HG03520 (cell line): ENCODE measurements at regions not wholly inside any gene's neighbourhood (a gene's known extent, or its start where the extent isn't known, plus 50 kb on each side); places are given as distances from the start of the nearest gene placed in this dataset.

Experiments
- ATAC-seq: cut with Tn5 transposase; IDR thresholded peaks from one replicate; pipeline ENCODE4 v1.9.1; 2021; ENCODE audit warnings: mild to moderate bottlenecking, moderate library complexity; ENCODE audit not compliant: unreplicated experiment

DNA sequence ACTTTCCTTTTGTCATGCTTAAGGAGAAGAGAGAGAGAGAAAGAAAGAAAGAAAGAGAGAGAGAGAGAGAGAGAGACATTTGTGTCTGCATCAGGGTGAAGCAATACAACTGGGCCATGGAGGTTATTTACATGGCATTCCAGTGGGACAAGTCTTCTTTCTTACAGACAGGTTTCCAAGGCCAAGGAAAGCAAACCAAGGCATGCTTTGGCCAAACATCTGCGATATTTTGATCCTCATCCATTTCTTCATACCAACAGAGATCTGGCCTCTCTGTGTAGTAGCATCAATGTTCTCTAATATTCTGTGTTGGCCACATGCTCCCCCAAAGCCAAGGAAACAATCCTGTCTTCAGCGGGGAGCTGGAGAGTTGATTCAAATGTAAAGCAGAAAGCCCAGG, 292.1 kb downstream of the SETD4 start:
- no peak for ATAC-seq

DNA sequence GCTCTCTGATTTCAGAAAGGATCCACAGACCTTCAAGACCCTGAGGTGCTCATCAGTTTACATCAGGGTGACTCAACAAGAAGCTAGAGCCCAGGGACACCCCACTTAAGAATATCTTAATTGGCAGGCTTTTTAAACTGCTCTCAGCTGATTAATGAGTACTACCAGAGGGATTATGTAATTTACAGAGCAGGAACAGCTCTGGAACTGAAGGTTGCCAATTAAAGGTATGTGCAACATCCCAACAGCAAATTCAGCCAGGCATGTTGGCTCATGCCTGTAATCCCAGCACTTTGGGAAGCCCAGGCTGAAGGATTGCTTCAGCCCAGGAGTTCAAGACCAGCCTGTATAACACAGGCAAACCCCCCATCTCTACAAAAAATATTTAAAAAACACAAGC, 295.7 kb downstream of the SETD4 start:
- ATAC-seq, result no peak

DNA sequence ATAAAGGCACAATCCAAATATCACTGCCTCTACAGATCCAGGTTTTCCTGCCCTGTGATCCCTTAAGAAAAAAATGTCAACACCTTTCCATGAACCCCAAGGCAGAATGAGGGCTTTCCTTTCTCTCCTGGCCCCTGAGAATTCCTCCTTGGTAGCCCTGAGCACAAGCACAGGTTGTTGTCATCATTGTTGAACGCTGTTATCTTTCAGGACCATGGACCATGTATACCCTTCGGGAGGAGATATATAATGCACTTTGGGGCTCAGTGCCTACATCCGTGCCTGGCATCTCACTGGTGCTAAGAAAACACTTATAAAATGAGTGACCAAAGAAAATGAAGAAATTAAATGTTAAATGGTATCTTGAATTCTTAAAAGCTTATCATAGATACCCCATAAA, 296.2 kb downstream of the SETD4 start:
- ATAC-seq, result no peak

DNA sequence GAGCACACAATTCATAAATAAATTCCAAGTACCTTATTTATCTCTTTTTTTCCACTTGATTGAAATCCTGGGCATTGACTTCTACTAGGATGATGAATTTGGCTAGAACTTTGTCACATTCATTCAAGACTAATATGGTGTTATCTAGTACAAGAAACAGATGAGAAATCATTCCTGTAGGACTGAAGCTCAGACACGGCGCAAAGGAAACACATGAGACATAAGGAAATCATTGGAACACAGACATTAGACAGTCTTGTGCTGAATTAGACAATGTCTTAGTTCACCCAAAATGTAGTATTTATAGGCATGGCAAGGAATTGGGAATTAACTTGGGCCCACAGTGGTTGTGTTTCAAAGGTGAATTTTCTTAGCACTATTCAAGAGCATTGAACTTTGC, 305.7 kb downstream of the SETD4 start:
- ATAC-seq, result no peak

DNA sequence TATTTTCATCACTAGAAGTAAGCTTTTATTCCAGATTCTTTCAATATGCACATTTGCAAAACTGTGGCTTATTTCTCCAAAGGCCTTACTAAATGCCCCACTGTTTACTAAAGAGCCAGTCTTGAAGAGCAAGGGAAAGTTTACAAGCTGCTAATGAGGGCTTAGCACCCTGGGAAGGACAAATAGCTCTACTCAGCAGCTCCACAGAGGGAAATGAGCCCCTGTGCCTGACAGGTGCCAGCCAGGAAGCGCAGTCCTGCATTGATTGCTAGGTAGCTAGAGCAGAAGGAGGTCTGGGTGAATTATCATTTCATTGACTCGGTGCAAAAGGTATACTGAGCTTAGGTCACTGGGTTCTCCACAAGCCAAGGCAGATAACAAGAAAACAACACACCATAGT, 307.0 kb downstream of the SETD4 start:
- no peak for ATAC-seq

DNA sequence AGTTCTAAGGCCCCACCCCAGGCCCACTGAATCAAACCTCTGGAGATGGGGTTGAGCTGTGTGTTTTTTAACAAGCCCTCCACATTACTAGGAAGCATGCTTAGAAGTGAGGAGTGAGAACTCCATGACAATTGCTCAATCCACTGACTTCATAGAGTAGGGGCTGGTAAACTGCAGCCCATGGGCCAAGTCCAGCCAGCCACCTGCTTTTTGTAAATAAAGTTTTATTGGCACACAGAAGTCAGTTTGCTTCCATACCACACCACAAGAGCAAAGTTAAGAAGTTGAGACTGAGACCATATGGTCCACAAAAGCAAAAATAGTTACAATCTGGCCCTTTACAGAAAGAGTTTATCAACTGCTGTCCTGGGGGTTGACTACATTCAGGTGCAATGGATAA, 309.2 kb downstream of the SETD4 start:
- ATAC-seq, result no peak

DNA sequence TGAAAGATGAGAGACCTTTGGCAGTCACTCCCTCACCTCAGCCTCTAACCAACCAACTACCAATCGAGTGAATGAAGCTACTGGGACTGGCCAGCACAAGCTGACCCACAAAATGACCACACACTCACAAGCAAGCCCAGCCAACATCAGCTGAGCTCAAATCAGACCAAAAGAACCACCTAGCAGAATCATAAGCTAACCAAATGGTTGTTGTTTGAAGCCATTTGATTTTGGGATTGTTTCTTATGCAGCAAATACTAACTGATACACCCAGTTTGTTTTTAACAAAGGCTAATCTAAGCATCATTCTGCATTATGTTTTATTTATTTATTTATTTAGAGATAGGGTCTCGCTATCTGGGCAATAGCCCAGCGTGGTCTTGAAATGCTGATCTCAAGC, 310.4 kb downstream of the SETD4 start:
- no peak for ATAC-seq

DNA sequence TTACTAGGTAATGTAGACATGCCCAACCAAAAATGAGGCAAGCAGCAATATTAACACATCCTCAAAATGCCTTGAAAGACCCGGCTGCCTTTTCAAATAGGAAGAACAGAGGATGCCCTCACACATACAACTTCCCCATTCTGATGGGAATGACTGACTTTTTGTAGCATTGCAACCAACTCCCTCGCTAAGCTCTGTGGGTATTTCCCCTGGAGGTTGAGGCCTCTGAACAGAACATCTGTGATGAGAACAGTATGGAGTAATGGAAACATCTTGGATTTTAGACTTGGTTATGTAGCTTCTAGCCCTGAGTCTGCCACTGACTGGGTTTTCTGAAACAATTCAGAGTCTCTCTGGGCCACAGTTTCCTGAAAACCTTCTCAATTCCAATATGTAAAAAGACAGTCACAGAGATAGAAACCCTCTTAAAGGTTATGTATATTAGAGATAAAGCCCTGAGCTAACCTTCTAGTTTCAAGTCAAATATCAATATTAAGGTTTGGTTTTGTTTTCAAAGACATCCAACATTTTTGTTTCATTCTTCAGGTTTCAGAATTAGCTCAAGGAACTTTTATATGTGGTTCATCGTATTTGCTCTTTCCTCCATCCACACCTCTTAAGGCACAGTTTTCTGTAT, 311.5 kb downstream of the SETD4 start:
- no peak for ATAC-seq

DNA sequence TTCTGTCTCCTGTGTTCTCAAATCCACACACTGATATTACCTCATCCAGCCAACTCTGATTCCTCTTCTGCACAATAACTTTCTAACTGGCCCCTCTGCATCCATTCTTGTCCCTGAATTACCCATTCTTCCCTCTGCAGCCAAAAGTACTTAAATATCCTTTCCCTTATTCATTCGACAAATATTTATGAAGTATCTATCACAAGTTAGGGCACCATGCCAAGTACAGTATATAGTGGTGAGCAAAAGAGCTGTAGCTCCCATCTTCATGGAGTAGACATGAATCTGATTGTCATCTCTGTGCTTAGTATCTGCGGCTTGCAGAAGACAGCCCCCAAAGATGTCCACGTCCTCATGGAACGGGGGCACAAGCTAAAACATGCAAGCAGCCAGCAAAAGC, 316.8 kb downstream of the SETD4 start:
- ATAC-seq, result no peak

DNA sequence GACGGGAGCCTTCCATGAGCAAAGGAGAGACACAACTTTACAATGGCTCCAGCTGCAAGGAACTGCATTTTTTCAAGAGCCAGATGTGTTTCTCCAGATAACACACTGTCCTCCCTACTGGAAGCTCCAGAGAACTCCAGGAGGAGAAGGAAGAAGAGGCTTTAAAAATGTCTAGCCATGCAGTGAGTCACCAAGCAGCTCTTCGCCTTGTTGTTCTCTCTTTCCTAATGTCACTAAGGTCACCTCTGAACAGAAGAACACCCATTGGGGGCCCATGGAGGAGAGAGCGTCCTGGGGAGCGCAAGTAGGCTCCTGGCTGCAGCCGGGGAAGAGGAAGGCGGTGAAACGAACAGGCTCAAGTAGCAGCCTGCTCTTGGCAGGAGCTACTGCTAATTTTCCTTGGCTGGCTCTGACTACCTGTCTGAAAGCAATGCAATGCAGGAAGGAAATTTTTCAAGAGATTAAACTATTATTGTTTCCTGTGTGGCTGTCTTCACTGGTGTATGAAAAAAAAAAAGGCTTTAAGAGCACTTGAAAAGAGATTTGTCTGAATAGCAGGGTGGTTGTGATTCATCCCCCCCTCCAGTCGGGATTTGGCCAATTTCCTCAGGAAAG, 321.9 kb downstream of the SETD4 start:
- no peak for ATAC-seq

DNA sequence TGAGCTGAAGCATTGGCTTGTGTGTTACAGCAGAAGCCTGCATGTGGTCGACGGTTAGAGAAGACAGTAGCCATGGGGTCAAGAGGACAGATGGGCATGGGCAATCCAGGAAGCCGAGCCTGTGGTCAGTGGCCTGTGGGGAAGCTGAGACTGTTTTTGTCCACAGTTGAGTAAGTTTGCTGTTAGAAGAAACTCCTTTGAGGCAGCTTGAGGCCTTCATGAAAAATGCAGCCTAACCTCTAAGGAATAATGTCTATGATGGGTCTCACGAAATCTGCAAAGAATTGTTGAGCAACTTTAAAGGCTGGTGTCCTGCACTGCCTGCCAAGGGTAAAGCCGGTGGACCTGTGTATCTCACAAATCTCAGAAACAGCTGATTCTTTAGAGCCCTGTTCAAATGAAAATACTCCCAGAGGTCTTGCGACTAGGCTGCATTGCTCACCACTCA, 322.4 kb downstream of the SETD4 start:
- ATAC-seq, result no peak

DNA sequence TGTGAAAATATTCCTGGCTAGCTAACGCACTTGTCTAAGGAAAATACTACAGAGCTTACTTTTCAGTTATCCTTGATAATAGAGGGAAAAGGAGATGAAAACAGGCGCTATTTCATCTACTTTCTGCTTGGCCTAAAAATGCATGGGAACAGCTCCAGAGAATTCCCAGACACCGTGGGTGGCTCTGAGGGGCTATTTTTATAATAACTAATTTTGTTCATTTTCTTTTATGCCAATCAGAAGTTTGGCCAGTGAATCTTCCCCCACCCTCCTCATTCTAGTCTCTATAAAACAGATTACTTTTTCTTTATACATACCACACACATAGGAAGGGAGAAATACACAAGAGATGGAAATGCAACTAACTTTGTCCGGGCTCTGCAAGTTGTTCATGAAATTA, 322.9 kb downstream of the SETD4 start:
- ATAC-seq, result no peak

DNA sequence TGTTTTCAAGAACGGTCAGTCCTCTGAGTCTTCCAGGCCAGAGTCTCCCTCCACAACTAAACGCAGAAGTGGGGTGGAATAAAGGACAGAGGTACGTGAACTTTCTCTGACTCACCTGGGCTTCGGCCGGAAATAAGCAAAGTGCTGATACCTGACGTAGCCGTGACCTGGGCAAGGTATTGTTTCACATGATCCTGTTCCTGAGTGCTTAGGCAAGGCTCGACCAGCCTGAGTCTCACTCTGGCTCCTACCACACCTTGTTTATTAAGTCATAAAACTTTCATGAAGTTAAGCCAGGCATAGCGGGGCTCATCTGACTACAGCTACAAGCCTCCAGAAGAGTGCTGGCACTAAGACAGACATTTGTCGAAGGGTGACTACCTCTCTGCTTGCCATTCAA, 327.5 kb downstream of the SETD4 start:
- no peak for ATAC-seq

DNA sequence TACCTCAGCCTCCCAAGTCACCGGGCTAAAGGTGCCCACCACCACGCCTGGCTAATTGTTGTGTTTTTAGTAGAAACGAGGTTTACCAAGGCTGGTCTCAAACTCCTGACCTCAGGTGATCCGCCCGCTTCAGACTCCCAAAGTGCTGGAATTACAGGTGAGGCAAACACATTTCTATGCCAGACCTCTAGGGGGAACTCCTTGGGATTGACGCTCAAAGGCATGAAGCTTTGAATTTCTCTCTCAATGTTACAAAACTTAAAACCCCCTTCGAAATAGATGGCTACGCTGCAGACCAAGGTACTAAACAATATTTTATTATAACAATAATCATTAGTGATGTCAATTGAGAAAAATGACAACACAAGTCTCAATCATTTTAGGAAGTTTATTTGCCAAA, 330.0 kb downstream of the SETD4 start:
- no peak for ATAC-seq

DNA sequence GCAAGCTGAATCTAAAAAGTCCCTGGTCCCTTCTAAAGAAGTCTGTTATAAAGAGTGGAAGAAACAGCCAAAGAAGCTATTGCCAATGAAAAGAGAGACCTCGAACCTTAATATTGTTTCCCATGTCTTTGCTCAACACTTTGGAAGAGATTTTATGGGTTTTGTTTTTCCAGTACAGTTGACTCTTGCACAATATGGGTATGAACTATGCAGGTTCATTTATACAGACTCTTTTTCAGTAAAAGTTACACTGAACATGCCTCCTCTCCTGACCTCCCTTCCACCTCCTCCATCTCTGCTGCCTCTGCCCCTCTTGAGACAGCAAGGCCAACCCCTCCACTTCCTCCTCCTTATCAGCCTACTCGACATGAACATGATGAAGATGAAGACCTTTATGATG, 332.5 kb downstream of the SETD4 start:
- no peak for ATAC-seq

DNA sequence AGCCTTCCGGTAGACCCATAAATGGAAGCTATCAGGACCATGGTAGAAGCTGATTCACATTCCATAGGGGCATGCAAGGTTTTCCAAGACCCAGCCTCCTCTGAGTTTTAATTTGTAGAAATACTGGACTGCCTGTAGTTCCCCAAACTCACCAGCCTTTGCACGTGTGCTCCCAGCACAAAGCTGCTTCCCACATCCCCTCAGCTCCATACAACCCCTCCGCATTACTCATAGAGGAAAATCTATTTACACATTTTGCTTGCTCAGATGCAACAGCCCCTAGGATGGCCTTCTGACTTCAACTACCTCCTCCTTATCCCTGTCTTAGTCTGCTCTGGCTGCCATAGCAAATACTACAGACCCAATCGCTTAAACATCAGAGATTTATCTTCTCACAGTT, 336.2 kb downstream of the SETD4 start:
- no peak for ATAC-seq

DNA sequence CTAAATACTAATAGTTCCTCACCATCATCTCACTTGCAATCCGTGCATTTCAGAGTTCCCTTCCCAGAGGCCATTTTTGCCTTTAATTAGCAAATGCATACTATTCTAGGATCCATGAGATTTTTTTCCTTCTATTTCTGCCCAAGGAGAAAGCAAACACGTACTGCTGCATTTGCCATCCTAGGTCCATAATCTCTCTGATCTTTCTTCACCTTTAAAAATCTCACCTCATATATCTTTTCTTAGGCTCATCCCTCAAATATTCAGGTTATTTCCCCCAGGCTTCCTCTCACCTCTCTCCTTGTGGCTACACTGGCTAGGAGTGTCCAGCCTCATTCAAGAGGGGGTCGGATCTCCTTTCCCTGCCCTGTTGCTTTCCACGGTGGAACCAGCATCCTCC, 338.6 kb downstream of the SETD4 start:
- no peak for ATAC-seq

DNA sequence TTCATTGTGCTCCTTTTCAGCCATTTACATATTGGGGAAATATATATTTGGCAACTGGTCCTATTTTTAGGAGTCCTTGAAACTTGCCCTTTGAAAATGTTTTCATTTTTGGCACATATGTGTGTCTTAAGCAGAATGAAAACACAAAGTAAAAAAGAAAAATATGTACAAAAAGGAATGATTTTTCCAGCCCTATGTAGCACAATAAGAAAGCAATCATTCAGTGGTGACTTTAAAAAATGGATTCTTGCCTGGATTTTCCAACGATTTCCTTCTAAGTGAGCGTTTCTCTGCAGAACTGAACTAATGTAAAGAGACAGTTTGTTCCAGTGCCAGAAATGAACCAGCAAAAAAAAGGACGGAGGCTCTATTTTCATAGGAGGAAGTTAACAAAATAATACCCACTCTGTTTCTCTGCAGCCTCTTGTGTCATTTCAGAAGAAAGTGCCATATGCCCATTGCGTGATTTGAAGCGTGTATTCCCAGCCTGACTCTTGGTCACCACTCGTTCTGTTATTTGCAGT, 340.1 kb downstream of the SETD4 start:
- ATAC-seq, result no peak

DNA sequence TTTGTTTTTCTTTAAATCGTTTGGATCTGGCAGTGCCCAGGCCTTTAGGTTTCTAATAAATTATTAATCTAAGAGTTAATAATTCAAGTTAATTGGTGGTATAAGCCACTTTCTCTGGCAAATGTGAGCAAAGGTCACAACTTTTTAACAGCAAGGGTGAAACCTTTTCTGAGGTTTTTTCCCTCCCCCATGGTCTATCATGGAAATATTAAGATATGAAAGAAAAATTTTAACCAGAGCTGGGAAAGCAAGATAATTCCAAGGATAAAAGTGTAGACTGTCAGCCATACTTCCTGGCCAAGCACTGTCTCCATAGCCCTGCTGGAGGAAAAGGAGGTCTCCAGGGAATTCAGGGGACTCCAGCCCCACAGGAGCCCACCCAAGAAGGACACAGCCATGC, 341.2 kb downstream of the SETD4 start:
- no peak for ATAC-seq

DNA sequence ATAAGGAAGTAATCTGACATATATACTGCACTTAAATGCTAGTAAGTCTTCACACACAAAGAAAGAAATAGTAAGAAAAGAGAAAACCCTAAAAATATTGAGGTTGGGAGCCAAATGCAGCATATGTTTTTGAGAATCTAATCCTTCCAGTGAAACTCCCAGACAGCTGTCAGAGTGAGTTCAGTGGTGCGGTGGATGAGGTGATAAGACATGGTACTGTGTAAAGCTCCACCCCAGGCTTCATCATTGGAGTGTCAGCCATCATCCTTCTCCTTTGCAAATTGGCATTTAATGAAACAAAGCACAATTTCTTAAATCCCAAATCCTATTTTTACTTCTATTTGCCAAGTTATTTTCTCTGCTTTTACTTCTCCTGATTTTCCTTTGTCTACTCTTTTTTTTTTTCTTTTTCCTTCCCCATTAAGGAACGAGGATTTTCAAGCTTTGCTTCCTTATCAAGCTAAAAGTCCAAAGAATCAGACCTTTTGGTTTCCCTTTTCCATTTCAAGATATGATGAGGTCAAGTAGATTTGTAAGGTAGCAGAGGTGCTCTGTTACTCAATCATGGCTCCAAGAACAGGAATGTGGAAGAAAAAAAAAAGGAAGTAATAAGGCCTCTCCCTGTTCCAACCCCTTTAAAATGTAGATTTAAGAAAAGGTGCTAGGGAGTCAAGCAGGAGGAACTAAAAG, 343.3 kb downstream of the SETD4 start:
- ATAC-seq, result no peak

DNA sequence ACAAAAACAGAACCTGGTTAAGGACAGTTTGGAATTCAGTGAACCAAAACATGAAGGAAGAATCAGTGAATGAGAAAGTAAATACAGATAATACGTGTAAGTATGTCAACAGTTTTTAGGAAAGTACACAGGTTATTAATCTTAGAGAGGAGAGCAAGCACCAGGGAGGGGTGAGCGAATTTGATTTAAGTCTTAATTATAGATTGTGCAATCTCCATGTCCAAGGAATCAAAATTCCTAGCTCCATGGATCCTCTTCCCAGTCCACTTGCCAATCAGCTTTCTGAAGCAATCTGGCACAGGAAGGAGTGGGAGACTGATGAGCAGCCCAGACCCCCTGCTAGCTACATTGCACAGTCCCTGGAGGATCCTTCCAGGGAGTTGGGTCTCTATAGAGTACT, 346.4 kb downstream of the SETD4 start:
- ATAC-seq, result no peak

DNA sequence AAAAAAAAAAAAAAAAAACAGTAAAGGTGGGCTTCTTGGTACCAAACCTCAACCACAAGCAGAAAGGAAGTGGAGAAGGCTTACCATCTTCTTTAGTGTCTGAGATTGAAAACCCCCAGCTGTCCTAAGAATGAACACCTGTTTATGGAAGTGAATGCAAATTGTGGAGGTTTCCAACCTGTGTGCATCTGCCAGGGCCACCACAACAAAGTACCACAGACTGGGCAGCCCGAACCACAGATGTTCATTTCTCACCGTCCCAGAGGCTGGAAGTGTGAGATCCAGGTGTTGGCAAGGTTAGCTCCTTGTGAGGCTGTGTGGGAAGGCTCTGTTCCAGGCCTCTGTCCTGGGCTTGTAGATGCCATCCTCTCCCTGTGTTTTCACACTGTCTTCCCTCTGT, 348.7 kb downstream of the SETD4 start:
- no peak for ATAC-seq
